ENCODE measurements at regions not wholly inside any gene's neighbourhood (a gene's known extent, or its start where the extent isn't known, plus 50 kb on each side); places are given as distances from the start of the nearest gene placed in this dataset.

DNA sequence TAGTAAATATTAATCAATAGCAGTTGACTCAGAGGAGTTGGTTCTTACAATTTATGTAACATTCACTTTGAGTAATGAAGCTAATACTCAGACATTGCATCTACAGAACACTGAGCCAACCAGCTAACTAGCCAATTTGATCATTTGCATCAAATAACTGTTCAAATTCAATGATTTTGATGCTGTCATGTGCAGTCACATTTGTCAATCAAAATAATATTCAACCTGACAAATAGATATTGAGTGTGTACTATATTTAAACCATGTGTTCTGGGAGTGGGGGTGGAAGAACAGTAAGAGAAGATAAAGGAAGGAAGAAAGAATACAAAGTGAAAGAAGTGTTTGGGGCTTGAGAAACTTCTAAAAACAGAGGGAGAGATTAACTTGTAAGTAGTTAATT is 277.2 kb upstream of the ARHGEF26 start:
- H3K4me3 ChIP-seq (ENCODE audit: low read length), result no peak overlapping the region
- TF ChIP-seq CTCF (IDR thresholded peaks at IDR 0.05; ENCODE audit: insufficient read depth, low read depth, low read length, missing control alignments), result no peak
- DNase-seq (ENCODE audit: low read depth), result no peak

GRCh38 chr3:153845311-153845710 is 275.9 kb upstream of the ARHGEF26 start:
- TF ChIP-seq CTCF (IDR thresholded peaks at IDR 0.05; ENCODE audit: insufficient read depth, low read depth, low read length, missing control alignments), result no peak
- H3K4me3 ChIP-seq (ENCODE audit: low read length), result no peak overlapping the region
- DNase-seq (ENCODE audit: low read depth), result no peak

DNA sequence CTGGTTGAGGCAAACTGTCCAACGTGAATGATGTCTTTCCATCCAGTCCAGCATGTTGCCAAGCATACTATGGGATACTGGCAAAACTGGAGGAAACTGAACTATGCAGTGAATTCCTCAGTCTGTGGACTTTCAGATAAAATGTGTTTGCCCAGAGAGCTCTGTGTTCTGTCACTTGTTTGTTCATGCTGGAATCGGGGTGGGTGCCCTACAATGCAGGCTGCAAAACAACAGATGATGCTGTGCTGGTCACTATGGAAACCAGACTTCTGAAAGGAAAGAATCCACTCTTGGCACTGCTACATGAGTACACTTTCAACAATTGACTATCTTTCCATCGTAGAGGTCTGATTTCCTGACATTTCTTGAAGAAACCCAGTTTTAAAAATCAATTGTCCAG is 272.5 kb upstream of the ARHGEF26 start:
- TF ChIP-seq CTCF (IDR thresholded peaks at IDR 0.05; ENCODE audit: insufficient read depth, low read depth, low read length, missing control alignments), result no peak
- no peak overlapping the region for H3K4me3 ChIP-seq (ENCODE audit: low read length)
- no peak for DNase-seq (ENCODE audit: low read depth)

DNA sequence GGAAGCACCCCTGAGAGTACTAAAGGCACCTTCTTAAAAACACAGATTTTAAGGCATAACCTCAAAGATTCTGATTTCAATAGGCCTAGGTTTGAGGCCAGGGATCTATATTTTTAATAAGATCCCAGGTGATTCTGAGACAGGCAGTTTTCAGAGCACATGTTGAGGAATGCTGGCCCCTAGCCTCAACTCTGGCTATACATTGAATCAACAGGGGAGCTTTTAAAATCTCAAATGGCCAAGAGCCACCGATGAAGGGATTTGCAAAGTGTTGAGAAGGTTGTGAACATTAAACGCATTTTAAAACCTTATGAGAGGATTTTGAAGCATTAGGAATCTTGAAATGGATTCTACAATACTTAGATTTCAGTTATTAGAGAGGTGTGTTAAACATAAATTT is 268.8 kb upstream of the ARHGEF26 start:
- DNase-seq (ENCODE audit: low read depth), result no peak
- no peak for TF ChIP-seq CTCF (IDR thresholded peaks at IDR 0.05; ENCODE audit: insufficient read depth, low read depth, low read length, missing control alignments)
- no peak overlapping the region for H3K4me3 ChIP-seq (ENCODE audit: low read length)

- H3K4me3 ChIP-seq (ENCODE audit: low read length), result no peak overlapping the region
- TF ChIP-seq CTCF (IDR thresholded peaks at IDR 0.05; ENCODE audit: insufficient read depth, low read depth, low read length, missing control alignments), result no peak
- DNase-seq (ENCODE audit: low read depth), result no peak
These were observed 268.0 kb upstream of the ARHGEF26 start for GRCh38 chr3:153853163-153853562.

- DNase-seq (ENCODE audit: low read depth), result no peak
- H3K4me3 ChIP-seq (ENCODE audit: low read length), result no peak overlapping the region
- no peak for TF ChIP-seq CTCF (IDR thresholded peaks at IDR 0.05; ENCODE audit: insufficient read depth, low read depth, low read length, missing control alignments)
These were observed 265.4 kb upstream of the ARHGEF26 start for GRCh38 chr3:153855772-153856171.

DNA sequence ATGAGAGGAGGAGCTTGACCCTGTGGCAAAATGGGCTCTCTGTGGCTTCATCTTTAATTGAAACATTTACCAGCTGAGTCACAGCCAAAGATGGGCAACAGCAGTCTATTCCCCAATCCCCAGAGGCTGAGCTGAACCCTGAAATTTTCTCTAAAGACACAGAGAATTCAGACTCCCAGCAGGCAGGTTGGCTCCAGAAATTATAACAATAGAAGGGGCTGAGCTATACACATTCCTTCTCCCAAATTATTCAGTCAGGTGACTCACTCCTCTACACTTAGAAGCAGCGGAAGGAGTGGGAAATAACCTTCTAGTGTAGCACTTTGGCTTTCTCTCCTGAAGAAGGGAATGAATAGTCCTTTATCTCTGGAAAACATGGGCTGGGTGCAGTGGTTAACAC is 264.3 kb upstream of the ARHGEF26 start:
- peak; percentile 45 for DNase-seq (ENCODE audit: low read depth)
- no peak overlapping the region for H3K4me3 ChIP-seq (ENCODE audit: low read length)
- TF ChIP-seq CTCF (IDR thresholded peaks at IDR 0.05; ENCODE audit: insufficient read depth, low read depth, low read length, missing control alignments), result no peak
